ENCODE measurements at regions not wholly inside any gene's neighbourhood (a gene's known extent, or its start where the extent isn't known, plus 50 kb on each side); places are given as distances from the start of the nearest gene placed in this dataset.
"Not testable (repeated sequence)": the region's sequence is repeated elsewhere in the genome, so short reads cannot be mapped to it uniquely, and the experiment has no call there.

DNA sequence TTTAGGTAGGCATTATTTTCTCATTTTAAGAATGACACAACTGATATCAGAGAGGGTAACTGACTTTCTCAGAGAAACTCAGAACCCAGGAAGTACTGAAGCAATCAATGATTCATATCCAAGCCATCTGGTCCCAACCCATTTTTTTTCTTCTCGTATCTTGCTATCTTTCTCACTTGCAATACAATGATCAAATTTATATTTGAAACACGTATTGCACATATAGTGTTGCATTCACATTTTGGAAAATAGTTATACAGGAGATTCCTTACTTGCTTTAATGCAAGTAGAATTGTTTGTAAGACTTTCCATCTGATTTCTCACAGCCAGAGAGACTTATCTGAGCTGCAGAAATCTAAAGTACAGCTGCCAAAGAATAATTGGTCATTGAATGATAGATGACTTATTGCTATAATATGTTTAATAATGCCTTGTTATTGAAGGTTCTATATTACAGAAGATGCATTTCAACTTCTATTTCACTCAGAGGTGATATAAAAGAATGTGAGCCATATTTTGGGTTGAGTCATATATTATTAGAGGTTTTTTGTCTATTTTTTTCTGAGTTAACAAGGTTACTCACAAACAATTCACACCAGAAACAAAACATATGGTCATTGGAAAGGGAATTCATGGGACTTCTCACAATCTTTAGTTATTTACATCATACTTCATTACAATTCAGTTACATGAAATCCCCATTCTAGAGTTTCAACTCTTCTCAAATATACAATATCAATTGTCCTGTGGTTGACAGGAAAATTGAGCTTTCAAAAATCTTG is 337.5 kb upstream of the CITED2 start:
- no peak for DNase-seq (ENCODE audit: low read depth)

DNA sequence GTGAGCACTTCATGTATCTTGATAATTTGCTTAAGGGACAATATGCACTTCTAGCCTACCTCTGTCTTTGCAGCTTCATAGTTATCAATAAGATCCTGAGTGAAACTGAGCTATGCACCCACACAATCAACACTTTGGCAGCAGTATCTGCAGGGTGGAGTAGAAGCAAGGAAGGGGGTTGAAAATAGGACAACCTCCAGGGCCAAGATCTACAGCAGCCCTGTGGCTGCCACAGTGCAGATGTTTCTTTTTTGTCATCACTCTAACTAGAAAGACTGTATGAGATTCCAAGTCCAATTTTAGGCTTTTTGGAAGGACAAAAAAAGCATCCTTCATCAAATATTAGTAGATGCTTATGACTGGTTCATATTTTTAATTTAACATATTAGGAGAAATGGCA is 336.1 kb upstream of the CITED2 start:
- DNase-seq (ENCODE audit: low read depth) = no peak

DNA sequence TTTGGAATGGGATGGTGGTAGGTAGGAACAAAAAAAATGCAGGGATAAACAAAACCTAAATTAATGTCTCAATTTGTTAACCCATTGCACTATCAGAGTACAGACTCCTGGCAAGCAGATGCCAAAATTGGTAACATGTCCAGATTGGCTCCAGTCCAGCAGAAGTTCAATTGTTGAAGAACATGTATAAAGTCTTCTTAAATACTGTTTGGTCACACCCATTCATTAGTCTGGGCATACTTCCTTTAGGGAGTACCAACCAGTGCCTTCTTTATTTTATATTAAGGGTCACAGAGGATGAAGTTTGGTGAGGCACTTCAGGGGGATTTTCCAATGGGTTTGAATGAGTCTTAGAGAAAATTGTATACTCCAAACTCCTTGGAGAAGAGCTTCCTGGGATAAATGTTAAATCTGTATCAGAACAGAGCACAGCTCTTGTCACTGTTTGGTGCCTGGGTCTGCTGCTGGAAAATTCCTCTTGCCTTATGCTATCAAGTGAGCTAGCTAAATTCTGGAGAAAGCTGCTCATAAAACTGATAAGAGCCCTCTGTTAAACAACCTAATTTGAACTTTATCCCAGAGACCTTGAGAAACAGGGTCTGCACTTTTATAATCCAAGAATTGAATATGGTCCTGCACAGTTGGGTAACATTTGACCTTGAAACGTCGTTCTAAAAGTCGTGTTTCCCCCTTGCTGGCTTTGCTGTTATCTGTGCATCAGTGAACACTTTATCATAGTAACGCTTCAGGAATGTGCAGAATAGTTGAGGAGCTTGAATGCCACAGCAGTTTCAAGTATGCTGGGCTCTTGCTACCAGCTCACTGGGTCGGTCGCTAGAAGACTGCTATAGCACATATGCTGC is 334.1 kb upstream of the CITED2 start:
- peak; percentile 58 for DNase-seq (ENCODE audit: low read depth)

DNA sequence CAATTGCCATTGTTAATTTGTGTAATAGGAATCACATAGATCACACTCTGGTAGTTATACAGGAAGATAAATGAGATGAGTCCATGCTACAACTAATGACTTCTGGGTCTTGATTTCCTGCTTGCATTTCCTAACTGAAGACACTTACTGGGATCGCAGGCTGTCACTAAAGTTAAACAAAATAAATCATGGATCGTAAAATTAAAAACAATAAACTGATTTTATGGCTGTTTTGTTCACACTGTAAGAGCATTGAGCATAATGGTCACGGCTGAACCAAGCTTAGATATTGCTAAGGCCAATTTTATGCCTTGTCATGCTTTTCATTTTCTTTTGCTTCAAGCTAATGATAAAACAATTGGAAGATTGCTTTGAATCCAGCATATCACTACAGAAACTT is 332.5 kb upstream of the CITED2 start:
- DNase-seq (ENCODE audit: low read depth) = no peak

DNA sequence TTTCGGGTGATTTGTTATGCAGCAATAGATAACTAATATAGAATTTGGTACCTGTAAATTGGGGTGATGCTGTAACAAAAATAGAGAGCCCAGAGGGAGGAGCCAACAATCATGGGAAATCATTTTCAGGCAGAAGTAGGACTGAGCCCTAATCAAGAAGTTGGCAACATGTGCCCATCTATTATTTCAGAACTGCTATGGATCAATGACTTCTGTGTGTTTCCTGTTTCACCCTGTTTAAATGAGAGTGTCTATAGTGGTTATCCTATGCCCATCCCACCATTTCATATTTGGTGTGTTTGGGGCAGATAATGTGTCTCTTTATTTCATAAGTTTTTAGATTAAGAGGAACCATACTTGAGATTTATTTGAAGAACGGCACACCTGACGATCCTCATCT is 330.8 kb upstream of the CITED2 start:
- no peak for DNase-seq (ENCODE audit: low read depth)

DNA sequence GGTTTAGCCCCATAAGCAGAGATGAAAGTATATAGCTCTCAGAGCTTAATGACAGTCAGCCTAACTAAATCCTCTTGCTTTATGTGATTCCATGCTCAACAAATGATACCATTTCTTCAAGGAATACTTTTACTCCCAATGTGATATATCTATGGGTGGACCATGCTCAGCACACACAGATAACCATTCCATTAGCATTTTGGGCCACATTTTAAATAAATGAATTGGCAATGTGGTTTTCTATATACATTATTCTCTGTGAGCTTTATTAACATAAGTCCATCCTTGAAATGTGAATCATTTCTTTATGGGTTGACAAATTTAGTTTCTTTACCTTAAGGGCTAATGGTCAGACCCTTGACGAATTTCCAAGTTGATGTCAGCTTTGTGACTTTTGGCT is 329.3 kb upstream of the CITED2 start:
- no peak for DNase-seq (ENCODE audit: low read depth)

DNA sequence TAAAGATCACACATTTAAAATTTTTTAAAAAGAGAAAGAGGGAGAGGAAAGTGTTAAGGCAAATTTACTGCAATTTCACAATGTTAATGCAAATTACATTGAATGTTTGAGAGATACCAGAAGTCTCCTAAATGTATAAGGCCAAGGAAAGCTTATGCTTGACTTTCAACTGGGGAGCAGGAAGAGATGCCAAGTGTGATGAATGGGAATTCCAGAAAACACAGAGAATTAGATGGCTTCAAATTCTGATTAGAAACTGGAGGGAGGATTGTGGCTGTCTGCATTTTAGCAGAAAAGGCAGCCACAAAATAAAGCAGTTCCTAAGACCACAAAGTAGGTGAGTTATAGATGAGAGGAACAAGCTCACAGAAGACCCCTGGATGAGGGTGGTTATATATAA is 328.3 kb upstream of the CITED2 start:
- no peak for DNase-seq (ENCODE audit: low read depth)

DNA sequence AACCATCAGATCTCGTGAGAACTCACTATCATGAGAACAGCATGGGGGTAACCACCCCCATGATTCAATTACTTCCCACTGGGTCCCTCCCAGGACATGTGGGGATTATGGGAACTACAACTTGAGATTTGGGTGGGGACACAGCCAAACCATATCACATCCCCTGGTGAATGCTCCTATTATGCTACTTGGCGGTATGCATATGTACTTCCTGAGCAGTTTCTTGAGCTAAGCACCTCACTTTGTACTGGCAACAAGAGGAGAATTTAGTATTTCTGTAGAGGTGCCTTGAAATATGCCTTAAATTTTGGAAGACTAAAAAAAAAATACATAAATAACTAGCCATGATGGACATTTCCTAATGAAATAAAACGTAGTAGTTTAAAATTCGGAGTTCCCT is 327.2 kb upstream of the CITED2 start:
- DNase-seq (ENCODE audit: low read depth) = no peak

DNA sequence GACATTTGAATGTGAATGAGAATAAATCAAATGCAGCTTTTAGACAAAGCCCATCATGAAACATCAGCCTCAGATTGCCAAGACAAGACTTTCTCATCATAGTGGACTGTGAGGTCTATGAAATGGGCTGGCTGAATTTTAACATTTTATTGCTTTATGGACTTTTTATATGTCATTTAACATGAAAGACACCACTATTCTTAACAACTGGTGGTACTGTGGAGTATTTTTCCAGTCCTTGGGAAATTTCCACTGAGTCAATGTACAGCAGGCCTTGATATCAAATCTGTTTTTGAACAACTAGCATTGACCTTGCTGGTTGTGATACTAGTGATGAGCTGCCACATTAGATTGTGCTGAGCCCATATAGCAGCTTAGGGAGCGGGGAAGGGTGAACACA is 326.6 kb upstream of the CITED2 start:
- no peak for DNase-seq (ENCODE audit: low read depth)

DNA sequence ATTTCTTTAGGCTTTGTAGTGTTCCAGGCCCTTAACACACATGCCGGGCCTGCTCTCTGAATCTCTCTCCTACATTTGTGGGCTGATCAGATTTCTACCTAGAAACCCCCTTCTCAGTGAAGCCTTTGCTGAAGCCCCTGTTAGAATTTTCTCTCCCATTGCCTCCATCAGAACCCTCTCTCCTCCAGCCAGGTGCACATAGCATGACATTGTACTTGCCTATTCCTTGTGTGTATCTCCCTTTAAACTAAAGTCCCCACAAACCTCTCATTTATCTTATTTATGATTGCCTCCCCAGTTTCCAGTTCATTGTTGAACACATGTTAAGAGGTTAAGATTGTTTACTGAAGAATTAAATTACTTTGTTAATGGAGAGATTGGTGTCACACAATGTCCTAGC is 325.5 kb upstream of the CITED2 start:
- DNase-seq (ENCODE audit: low read depth) = no peak

DNA sequence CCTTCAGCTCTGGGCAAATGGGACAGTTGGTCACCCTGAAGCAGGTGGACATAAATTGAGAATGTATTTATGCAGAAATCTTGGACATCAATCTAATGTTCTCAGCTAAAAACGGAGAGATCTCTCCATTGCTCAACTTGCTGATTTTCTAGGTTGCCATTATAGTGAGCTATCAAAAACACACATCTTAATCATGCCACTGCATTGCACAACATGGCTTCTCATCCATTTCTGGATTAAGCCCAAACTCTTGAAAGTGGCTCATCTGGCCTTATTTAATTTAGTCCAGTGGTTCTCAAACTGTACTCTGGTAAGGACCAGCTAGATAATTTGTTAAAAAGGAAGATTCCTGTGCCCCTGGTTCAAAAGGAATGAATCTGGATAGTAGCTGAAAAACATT is 324.9 kb upstream of the CITED2 start:
- DNase-seq (ENCODE audit: low read depth) = peak; percentile 78

DNA sequence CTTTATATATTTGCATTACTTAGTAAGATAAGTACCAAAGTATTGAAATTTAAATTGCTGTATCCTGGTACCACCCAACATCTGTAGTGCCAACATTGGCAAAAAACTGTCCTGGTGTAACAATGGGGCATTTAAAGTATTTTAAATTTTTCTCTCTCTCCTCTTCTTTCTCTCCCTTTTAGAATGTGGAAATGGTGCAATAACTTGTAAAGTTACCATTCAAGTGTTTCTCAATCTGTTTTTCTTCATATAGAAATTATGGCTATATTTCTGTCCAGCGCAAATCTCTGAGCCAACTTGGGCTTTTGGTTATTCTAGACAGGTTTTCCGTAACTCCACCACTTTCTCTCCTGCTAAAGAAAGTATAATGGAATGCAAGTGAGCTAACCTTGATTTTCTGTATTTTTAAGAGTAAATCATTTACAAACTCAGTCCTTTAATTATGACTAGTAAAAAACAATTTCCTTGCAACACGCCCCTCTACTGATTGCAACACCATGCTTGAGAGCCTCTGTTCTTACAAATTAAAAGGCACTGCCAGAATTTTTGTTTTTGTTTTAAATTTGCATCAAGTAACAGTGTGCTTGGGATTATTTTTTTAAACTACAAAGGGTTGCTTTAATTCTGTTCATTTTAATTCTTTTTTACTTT is 324.2 kb upstream of the CITED2 start:
- DNase-seq (ENCODE audit: low read depth) = no peak

DNA sequence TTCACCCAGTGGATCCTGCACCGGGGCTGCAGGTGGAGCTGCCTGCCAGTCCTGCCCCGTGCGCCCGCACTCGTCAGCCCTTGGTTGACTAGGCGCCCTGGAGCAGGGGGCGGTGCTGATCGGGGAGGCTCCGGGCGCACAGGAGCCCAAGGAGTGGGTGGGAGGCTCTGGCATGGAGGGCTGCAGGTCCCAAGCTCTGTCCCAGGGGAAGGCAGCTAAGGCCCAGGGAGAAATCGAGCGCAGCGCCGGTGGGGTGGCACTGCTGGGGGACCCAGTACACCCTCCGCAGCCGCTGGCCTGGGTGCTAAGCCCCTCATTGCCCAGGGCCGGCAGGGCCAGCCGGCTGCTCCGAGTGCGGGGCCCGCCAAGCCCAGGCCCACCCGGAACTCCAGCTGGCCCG is 323.4 kb upstream of the CITED2 start:
- DNase-seq (ENCODE audit: low read depth) = not testable (repeated sequence)

DNA sequence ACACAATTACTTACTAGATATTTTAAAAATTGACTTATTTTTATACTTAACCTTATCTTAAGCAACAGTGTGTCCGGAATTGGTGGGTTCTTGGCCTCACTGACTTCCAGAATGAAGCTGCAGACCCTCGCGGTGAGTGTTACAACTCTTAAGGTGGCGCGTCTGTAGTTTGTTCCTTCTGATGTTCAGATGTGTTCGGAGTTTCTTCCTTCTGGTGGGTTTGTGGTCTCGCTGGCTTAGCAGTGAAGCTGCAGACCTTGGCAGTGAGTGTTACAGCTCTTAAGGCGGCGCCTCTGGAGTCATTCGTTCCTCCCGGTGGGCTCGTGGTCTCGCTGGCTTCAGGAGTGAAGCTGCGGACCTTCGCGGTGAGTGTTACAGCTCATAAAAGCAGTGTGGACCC is 322.5 kb upstream of the CITED2 start:
- not testable (repeated sequence) for DNase-seq (ENCODE audit: low read depth)

DNA sequence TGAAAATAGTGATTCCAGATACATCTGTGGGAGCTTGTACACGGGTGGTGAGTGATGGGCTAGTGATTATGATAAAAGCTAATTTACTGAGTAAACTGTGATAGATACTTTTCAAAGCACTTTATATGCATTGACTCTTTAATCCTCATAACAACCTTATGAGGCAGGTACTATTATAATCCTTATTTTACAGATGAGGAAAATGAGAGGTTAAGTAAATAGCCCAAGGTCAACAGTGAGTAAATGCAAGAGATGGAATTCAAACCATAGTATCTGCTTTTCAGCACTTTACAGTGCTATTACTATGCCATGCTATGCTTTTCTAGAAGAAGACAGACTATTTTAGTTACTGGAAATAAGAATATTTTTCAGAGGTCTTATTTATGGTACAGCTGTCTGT is 320.9 kb upstream of the CITED2 start:
- DNase-seq (ENCODE audit: low read depth) = no peak

DNA sequence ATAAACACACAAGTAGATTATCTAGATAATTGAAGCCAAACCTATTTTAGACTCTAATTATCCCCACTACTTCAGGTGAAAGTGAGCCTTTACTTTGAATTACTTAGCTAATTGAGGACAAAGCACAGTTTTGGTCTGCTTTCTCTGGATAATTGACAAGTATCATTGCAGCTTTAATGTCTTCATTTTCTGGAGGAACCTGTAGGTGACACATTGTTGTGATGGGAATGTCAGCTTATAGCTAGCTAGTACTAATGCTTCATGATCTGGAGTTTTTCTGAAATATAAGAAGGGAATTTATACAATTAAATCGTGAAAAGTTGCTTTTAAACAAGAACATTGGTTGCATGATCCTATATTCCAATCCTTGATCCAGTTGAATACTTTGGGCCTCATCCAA is 319.3 kb upstream of the CITED2 start:
- no peak for DNase-seq (ENCODE audit: low read depth)

DNA sequence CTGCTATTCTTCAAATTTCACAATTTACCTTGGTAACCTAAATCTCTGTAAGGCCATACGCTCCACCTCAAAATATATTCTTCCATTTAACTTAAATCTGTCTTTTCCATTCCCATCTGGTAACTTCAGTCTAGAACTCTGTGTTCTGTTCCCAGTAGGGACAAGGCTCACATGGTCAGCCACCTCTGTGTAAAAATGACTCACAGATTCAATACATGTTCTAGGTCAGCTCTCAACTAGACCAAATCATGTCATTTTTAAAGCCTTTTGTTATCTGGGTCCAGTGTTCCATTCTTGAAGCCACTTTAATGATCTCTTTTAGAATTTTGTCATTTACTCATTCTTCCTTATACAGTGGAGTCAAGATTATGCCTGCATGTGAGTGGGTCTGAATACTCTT is 315.6 kb upstream of the CITED2 start:
- no peak for DNase-seq (ENCODE audit: low read depth)

DNA sequence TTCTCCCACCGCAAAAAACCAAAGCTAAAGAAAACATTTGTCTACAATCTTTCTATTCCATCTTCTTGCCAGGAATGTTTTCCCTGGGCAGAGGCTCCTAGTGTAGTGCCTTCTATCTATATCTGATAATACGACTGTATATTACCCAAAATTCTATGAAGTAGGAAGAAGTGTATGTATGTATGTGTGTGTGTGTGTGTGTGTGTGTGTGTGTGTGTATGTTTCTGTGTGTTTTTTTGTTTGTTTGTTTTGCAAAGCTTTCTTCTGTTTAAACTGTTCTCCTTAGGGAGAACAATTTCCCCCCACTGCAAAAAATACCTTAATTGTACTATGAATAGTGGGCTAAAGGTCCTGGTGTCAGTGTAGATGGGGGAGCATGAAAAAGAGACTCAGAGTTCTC is 312.6 kb upstream of the CITED2 start:
- no peak for DNase-seq (ENCODE audit: low read depth)

DNA sequence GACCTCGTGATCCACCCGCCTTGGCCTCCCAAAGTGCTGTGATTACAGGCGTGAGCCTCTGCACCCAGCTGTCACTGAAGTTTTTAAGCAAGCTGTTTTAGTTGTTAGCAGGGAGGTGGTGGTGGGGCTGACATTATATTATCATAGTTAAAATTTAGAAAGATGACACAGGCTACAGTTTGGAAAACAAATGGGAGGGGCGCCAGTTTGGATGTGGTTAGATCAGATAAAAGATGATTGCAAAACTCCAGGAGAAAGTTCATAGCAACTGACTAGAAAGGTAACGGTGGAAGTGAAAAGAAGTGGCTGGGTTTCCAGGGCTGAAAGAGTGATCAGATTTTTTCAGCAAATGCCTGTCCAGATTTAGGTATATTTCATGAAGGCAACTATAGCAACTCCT is 311.9 kb upstream of the CITED2 start:
- DNase-seq (ENCODE audit: low read depth) = peak; percentile 31

DNA sequence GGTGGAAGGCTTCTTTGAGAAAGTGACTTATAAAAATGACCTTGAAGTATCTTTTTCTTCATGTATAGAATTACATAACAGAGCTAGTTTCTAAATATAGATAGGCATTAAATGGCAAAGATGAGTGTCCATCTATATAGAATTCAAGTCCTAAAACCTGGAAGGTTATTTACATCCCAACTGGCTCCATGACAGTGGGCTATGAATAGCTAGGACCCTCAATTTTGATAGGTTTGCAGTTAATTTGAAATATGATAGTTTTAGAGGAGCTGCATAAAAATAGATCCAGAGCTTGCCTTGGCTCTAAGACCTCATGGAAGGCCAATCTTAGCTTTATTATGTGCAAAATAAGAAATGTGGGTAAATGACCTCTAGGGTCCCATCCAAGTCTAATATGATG is 310.6 kb upstream of the CITED2 start:
- no peak for DNase-seq (ENCODE audit: low read depth)

DNA sequence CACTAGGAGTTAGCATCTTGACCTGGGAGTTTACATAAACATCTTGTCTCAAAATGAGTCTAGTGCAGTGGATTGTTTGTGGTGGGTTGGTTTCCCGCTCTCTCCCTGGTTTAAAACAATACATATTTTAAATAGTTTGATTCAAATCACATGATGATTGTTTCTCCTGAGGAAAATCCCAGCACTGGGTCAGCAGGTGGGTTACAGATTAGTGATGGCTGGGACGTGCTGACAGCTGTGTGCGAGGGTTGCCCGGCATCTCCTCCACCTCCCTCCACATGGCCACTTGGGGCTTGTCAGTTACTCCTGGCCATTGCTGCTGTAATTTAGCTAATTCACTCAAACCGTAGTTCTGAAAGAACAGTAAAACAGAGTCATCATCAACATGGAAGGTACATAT is 306.4 kb upstream of the CITED2 start:
- DNase-seq (ENCODE audit: low read depth) = no peak

DNA sequence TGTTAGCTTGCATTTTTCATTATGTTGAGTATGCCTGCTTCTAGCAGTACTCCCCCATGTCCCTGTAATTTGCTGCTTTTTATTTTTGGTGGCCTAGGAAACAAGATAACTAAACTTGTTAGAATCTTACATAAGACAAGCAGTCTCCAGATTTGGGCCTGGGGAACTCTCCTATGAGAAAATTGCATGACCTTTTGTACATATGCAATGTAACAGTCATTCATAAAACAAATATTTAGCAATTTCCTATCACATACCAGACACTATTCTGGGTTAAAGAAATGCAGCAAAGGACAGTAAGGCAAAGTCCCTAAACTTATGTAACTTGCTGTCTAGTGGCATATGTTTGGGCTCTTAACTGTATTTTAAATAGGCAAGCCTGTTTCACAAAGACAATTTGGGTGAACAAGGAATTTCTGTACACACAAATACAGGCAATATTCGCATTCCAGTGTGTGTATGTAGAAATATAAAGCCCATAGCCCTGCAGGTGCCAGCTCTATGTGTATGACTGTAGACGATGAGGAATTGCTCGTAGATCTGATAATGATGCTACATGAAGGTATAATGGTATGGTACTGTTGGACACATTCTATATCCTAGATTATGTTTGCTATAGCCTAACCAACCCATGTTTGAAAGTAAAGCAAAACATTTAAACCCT is 305.2 kb upstream of the CITED2 start:
- peak; percentile 14 for DNase-seq (ENCODE audit: low read depth)

DNA sequence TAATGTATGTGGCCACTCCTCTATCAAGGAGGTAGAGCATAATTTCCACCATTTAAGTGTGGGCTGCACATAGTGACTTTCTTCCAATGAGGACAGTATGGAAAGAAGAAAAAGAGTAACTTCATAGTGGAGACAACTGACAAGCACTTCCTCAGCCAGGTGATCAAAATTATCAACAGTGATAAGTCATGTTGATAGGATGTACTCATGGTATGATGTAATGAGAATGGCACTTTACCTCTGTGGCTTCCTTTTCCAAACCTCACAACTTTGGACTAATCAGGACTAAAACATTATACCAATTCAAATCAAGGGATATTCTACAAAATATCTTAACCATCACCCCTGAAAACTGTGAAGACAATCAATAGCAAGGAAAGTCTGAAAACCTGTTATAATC is 302.3 kb upstream of the CITED2 start:
- no peak for DNase-seq (ENCODE audit: low read depth)

Measured in GM04504 (cell line).